Motor neuron (in vitro differentiated cells): ENCODE measurements at regions not wholly inside any gene's neighbourhood (a gene's known extent, or its start where the extent isn't known, plus 50 kb on each side); places are given as distances from the start of the nearest gene placed in this dataset.

Experiments
- ATAC-seq, 8 experiments: fragments of 200-7000 bp; cut with Tn5 transposase; replicated peaks in 6 of 8; 2 replicates each; pipeline ENCODE4 v1.8.0; 2021; ENCODE audit warnings: mild to moderate bottlenecking in 8 of 8, moderate library complexity in 8 of 8
- H3K27ac ChIP-seq, 2 donors: fragments of 250-450 bp; sonication (Bioruptor Pico); 2 replicates each; pipeline ENCODE4 v1.9.0; 2021; ENCODE audit warnings: antibody characterized with exemption in 2 of 2, mild to moderate bottlenecking in 2 of 2, moderate library complexity in 1 of 2
- H3K4me1 ChIP-seq, 2 donors: fragments of 250-450 bp; sonication (Bioruptor Pico); replicated peaks in 1 of 2; 2 replicates each; pipeline ENCODE4 v1.6.1; 2021; ENCODE audit warnings: antibody characterized with exemption in 2 of 2, mild to moderate bottlenecking in 2 of 2, moderate library complexity in 1 of 2
- H3K4me3 ChIP-seq, 5 donors: fragments of 250-450 bp; sonication (Bioruptor Pico); 2 replicates each; pipeline ENCODE4 v1.9.0; 2021; ENCODE audit warnings: antibody characterized with exemption in 5 of 5, mild to moderate bottlenecking in 5 of 5, moderate library complexity in 4 of 5
- WGBS, 10 experiments: fragments of 450-650 bp; shearing (Covaris generic); methylation state at CpG; one replicate each; pipeline ENCODE4 v1.0.0; 2022; 5-methylcytosine and 5-hydroxymethylcytosine counted together
- in situ Hi-C, 9 experiments: fragments of 400-800 bp; cut with MboI; loops; one replicate each; pipeline ENCODE4 v1.15.0; 2021; ENCODE audit warnings: low sequenced_read_pairs in 9 of 9, low pct_unique_long_range_greater_than_20kb in 2 of 9; ENCODE audit not compliant: unreplicated experiment in 9 of 9

DNA sequence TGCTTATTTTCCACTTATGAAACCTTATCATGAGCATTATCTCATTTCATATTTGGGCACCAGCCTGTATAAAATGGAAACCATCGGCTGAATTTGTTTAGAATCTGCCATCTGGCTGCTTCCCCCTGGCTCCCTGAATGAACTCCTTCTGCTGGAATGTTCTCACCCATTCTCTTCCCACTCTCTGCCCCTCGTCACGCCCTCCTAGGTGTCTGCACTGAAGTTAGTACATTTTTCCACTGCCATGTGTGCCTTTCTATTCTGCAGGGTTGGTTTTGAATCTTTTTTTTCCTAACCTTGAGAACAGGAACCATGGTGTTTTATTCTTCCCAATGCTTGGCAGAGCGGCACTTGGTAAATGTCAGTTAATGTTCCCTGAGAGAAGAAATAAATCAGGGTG, 359.7 kb downstream of the MLLT3 start:
- Histone ChIP-seq H3K27ac (no peak overlapping the region), H3K4me1 (peaks cover 0 to 2% of the 10 kb centered on the region in 2 donors), H3K4me3 (no peak overlapping the region)
- no peak for ATAC-seq
- in situ Hi-C loops, result no loop called here
- 0 to 100% (median 83%) methylated on average over 1 to 4 of the region's 4 CpGs; no CpG with 5 or more reads in 1 of the 10 experiments for WGBS, 10 experiments

GRCh38 chr9:20256284-20256948, 365.9 kb downstream of the MLLT3 start:
- H3K4me1 ChIP-seq, result peaks cover 0 to 7% of the 10 kb centered on the region in 2 donors
- no peak overlapping the region for H3K27ac ChIP-seq
- in situ Hi-C loops, result no loop called here
- ATAC-seq, result no peak
- 64 to 100% (median 86%) methylated on average over 1 of the region's 1 CpG; no CpG with 5 or more reads in 5 of the 10 experiments for WGBS, 10 experiments
- H3K4me3 ChIP-seq, result no peak overlapping the region

GRCh38 chr9:20255052-20255451, 367.2 kb downstream of the MLLT3 start:
- H3K4me3 ChIP-seq, result no peak overlapping the region
- no peak overlapping the region for H3K27ac ChIP-seq
- 49 to 100% (median 89%) methylated on average over 1 to 3 of the region's 3 CpGs; no CpG with 5 or more reads in 1 of the 10 experiments for WGBS, 10 experiments
- peaks cover 0 to 7% of the 10 kb centered on the region in 2 donors for H3K4me1 ChIP-seq
- in situ Hi-C loops, result no loop called here
- ATAC-seq, result peak in 1 of 8 experiments; percentile 25

DNA sequence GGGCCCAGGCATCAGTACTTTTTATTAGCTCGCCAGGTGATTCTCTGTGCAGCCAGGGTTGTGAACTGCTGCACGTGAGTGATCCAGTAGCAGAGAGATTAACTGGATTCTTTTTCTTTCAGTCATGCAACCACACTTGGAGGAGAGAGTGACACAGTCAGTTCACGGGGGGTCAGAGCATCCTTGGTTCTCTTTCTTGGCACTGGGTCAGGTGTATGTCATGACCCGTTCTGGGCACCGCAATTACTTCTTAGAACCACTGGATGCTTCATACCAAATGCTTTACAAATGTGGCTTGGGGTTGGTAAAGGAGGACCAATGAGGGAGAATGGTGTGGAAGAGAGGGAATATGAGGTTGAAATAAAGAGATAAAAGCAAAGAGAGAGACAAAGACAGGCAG, 368.7 kb downstream of the MLLT3 start:
- in situ Hi-C loops, result no loop called here
- no peak overlapping the region for H3K4me3 ChIP-seq
- 0 to 100% (median 93%) methylated on average over 1 to 5 of the region's 5 CpGs; no CpG with 5 or more reads in 2 of the 10 experiments for WGBS, 10 experiments
- H3K27ac ChIP-seq, result no peak overlapping the region
- no peak for ATAC-seq
- peaks cover 0 to 7% of the 10 kb centered on the region in 2 donors for H3K4me1 ChIP-seq

GRCh38 chr9:20252778-20253177, 369.5 kb downstream of the MLLT3 start:
- peaks cover 0 to 7% of the 10 kb centered on the region in 2 donors for H3K4me1 ChIP-seq
- ATAC-seq, result no peak
- 29 to 100% (median 100%) methylated on average over 1 of the region's 1 CpG; no CpG with 5 or more reads in 5 of the 10 experiments for WGBS, 10 experiments

GRCh38 chr9:20250791-20251190, 371.5 kb downstream of the MLLT3 start:
- no peak overlapping the region for H3K27ac ChIP-seq
- 24 to 94% (median 81%) methylated on average over 2 to 5 of the region's 6 CpGs; no CpG with 5 or more reads in 2 of the 10 experiments for WGBS, 10 experiments
- in situ Hi-C loops, result no loop called here
- H3K4me3 ChIP-seq, result no peak overlapping the region
- no peak for ATAC-seq
- H3K4me1 ChIP-seq, result peaks cover 0 to 5% of the 10 kb centered on the region in 2 donors

More at GRCh38 chr9:20252778-20253177, 369.5 kb downstream of the MLLT3 start:
- Histone ChIP-seq H3K4me3 (no peak overlapping the region), H3K27ac (no peak overlapping the region)
- in situ Hi-C loops, result no loop called here

- peak; percentile 50 to 99 (median 94) for ATAC-seq
- 12 to 100% (median 35%) methylated on average over 1 to 5 of the region's 6 CpGs for WGBS, 10 experiments
- peaks cover 24 to 30% of the 10 kb centered on the region in 2 donors for H3K4me1 ChIP-seq
- H3K4me3 ChIP-seq, result no peak overlapping the region
- no peak overlapping the region for H3K27ac ChIP-seq
- in situ Hi-C loops, result no loop called here
These were observed 378.0 kb downstream of the MLLT3 start for GRCh38 chr9:20244271-20244670.

GRCh38 chr9:20243841-20244240, 378.5 kb downstream of the MLLT3 start:
- Histone ChIP-seq H3K27ac (no peak overlapping the region), H3K4me1 (peaks cover 24 to 30% of the 10 kb centered on the region in 2 donors), H3K4me3 (no peak overlapping the region)
- in situ Hi-C loops, result no loop called here
- peak in 4 of 8 experiments; percentile 7 to 39 (median 13) for ATAC-seq
- 42 to 87% (median 59%) methylated on average over 2 to 6 of the region's 6 CpGs for WGBS, 10 experiments

- H3K27ac ChIP-seq, result no peak overlapping the region
- in situ Hi-C loops, result no loop called here
- ATAC-seq, result peak in 5 of 8 experiments; percentile 10 to 63 (median 37)
- H3K4me1 ChIP-seq, result peaks cover 24 to 30% of the 10 kb centered on the region in 2 donors
- WGBS, 10 experiments, result 3 to 83% (median 36%) methylated on average over 1 to 10 of the region's 10 CpGs; no CpG with 5 or more reads in 1 of the 10 experiments
- H3K4me3 ChIP-seq, result no peak overlapping the region
These were observed 379.6 kb downstream of the MLLT3 start for GRCh38 chr9:20242510-20243189.

GRCh38 chr9:20240498-20240897, 381.8 kb downstream of the MLLT3 start:
- WGBS, 10 experiments, result 23 to 100% (median 100%) methylated on average over 1 to 2 of the region's 2 CpGs; no CpG with 5 or more reads in 1 of the 10 experiments
- no peak overlapping the region for H3K27ac ChIP-seq
- in situ Hi-C loops, result no loop called here
- no peak for ATAC-seq
- no peak overlapping the region for H3K4me3 ChIP-seq
- peaks cover 24 to 30% of the 10 kb centered on the region in 2 donors for H3K4me1 ChIP-seq

GRCh38 chr9:20238921-20239320, 383.4 kb downstream of the MLLT3 start:
- Histone ChIP-seq H3K27ac (no peak overlapping the region), H3K4me1 (peaks cover 17 to 21% of the 10 kb centered on the region in 2 donors), H3K4me3 (no peak overlapping the region)
- no peak for ATAC-seq
- 40% methylated on average over 1 of the region's 1 CpG; no CpG with 5 or more reads in 9 of the 10 experiments for WGBS, 10 experiments
- in situ Hi-C loops, result no loop called here

GRCh38 chr9:20237686-20238085, 384.6 kb downstream of the MLLT3 start:
- Histone ChIP-seq H3K4me1 (peaks cover 5 to 8% of the 10 kb centered on the region in 2 donors), H3K4me3 (no peak overlapping the region), H3K27ac (no peak overlapping the region)
- no peak for ATAC-seq
- 33 to 100% (median 60%) methylated on average over 1 of the region's 1 CpG; no CpG with 5 or more reads in 5 of the 10 experiments for WGBS, 10 experiments
- in situ Hi-C loops, result no loop called here

GRCh38 chr9:20236676-20237075, 385.6 kb downstream of the MLLT3 start:
- H3K4me3 ChIP-seq, result no peak overlapping the region
- no peak for ATAC-seq
- in situ Hi-C loops, result no loop called here
- H3K4me1 ChIP-seq, result no peaks in the 10 kb centered on the region
- no peak overlapping the region for H3K27ac ChIP-seq
- 64 to 100% (median 83%) methylated on average over 2 to 4 of the region's 4 CpGs; no CpG with 5 or more reads in 1 of the 10 experiments for WGBS, 10 experiments
